ENCODE measurements at regions not wholly inside any gene's neighbourhood (a gene's known extent, or its start where the extent isn't known, plus 50 kb on each side); places are given as distances from the start of the nearest gene placed in this dataset.
"Not testable (repeated sequence)": the region's sequence is repeated elsewhere in the genome, so short reads cannot be mapped to it uniquely, and the experiment has no call there.

GRCh38 chrX:64853424-64853823 is 122.8 kb downstream of the ZC4H2 start:
- no peak for DNase-seq

DNA sequence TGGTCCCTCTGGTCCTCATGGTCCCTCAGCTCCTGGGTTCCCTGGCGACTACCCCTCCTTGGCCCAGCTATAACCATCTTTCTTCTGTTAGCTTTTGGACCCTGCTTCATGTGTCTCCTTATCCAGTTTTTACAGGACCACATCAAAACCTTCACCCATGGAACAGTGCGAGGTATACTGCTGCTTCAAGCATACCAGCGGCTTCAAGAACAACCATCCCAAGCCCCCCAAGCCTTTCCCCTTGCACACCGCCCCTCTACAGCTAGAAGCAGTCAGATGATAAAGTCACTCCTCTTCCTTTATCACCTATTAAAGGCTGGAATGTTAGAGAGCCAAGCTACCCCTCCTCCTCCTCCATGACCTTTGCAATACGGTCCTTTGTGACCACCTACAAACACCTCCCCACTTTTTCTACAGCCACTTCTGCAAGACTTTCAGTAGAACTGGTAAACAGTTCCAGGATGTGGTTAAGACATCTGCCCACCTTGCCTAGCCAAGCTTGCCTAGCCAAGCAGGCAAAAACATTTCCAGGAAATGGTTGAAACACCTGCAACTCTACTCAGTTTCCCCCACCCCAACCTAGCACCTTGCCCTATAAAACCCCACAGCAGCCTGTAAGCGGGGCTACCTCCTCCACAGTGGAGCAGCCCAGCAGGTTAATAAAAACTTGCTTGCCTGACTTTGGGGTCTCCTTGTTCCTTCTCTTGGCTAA is 125.7 kb downstream of the ZC4H2 start:
- no peak for DNase-seq

GRCh38 chrX:64843224-64843623 is 133.0 kb downstream of the ZC4H2 start:
- DNase-seq = no peak

DNA sequence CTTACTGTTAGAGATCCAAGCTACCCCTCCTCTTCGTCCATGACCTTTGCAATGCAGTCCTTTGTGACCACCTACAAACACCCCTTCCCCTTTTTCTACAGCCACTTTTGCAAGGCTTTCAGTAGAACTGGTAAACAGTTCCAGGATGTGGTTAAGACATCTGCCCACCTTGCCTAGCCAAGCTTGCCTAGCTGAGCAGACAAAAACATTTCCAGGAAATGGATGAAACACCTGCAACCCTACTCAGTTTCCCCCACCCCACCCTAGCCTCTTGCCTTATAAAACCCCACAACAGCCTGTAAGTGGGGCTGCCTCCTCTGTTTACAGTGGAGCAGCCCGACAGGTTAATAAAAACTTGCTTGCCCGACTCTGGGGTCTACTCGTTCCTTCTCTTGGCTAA is 133.8 kb downstream of the ZC4H2 start:
- peak; percentile 5 to 8 for DNase-seq

- no peak for DNase-seq
Observed at GRCh38 chrX:64805683-64806082, 170.6 kb downstream of the ZC4H2 start.

- no peak for DNase-seq
Observed at GRCh38 chrX:64792598-64793337, 183.5 kb downstream of the ZC4H2 start.

DNA sequence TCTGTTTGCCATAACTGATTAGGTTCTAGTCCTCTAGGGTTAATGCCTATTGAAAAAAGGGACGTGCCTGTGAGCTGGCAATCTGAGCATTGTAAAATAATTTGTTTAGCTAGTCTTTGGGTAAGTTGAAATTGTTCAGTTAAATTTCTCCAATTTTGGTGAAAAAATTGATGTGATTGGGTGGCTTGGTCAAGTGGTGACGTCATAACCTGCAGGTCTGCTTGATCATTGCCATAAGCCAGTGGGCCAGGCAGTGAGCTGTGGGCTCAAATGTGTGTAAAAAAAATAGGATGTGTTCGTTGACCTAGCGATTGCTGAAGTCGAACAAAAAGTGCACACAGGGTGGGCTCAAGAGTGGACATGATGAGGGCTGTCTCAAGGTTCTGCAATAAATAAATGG is 193.3 kb downstream of the ZC4H2 start:
- no peak for DNase-seq

GRCh38 chrX:64758047-64758446 is 218.2 kb downstream of the ZC4H2 start:
- DNase-seq = no peak

DNA sequence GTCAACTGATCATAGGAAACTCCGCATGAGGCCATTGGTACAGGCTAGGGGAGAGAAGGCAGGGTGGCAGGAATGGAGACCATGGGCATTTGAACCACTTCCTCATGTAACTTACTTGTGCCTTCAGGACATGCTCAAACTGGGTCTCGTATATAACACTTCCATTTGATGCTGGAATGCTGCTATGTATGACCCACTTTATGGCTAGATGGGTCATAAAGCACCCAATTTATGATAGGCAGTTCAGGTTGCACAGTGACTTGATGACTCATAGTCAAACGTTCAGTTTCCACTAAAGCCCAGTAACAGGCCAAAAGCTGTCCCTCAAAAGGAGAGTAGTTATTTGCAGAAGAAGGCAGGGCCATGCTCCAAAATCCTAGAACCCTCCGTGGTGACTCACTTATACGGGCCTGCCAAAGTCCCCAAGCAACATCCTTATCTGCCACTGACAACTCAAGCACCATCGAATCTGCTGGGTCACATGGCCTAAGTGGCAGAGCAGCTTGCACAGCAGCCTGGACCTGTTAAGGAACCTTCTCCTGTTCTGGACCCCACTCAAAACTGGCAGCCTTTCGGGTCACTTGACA is 236.4 kb downstream of the ZC4H2 start:
- DNase-seq = no peak

DNA sequence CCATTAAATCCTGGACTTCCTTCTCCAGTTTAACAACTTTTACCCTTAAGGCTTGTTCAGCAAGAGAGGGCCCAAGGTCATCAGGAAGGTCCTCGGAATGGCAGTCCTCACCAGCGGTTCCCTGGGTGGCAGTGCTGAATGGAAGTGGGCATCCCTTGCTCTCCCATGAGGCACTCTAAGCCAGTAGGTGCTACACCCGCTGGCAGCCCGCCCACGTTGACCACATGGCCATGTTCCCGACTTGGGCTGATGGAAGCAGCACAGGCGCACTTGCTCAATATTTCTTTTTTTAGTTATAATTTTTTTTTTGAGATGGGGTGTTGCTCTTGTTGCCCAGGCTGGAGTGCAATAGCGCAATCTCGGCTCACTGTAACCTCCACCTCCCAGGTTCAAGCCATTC is 277.9 kb downstream of the ZC4H2 start:
- no peak for DNase-seq

- DNase-seq = not testable (repeated sequence)
Observed at GRCh38 chrX:64695372-64695771, 280.9 kb downstream of the ZC4H2 start.

GRCh38 chrX:64662876-64663275 is 267.6 kb upstream of the MTMR8 start:
- no peak for DNase-seq

DNA sequence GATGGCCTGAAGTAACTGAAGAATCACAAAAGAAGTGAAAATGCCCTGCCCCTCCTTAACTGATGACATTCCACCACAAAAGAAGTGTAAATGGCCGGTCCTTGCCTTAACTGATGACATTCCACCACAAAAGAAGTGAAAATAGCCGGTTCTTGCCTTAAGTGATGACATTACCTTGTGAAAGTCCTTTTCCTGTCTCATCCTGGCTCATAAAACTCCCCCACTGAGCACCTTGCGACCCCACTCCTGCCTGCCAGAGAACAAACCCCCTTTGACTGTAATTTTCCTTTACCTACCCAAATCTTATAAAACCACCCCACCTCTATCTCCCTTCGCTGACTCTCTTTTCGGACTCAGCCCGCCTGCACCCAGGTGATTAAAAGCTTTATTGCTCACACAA is 262.0 kb upstream of the MTMR8 start:
- DNase-seq = not testable (repeated sequence)

DNA sequence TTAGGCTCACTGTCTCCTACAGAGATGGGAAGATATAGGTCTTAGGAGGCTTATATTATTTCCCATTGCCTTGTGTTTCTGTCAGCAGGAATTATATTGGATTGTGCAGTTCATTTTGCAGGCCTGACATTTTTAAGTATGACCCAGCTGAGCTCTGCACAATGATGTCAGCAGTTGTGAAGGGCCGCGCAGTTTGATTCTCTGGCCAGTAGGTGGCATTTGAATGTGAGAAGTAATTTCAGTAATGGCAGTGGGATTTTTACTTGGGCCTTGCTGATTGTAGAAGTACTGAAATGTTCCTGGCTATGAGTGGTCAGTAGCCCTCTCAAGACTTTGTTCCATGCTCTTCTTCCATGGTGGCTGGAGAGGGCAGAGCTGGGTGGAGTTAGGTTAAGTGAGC is 247.2 kb upstream of the MTMR8 start:
- DNase-seq = no peak

Measured in activated CD4-positive, alpha-beta T cell treated with anti-CD3 and anti-CD28 coated beads for 4 hours (primary cell).